GM21515 (cell line): ENCODE measurements at regions not wholly inside any gene's neighbourhood (a gene's known extent, or its start where the extent isn't known, plus 50 kb on each side); places are given as distances from the start of the nearest gene placed in this dataset.
"Not testable (repeated sequence)": the region's sequence is repeated elsewhere in the genome, so short reads cannot be mapped to it uniquely, and the experiment has no call there.

Experiments
- ATAC-seq: cut with Tn5 transposase; IDR thresholded peaks from one replicate; pipeline ENCODE4 v1.9.1; 2021; ENCODE audit not compliant: unreplicated experiment

DNA sequence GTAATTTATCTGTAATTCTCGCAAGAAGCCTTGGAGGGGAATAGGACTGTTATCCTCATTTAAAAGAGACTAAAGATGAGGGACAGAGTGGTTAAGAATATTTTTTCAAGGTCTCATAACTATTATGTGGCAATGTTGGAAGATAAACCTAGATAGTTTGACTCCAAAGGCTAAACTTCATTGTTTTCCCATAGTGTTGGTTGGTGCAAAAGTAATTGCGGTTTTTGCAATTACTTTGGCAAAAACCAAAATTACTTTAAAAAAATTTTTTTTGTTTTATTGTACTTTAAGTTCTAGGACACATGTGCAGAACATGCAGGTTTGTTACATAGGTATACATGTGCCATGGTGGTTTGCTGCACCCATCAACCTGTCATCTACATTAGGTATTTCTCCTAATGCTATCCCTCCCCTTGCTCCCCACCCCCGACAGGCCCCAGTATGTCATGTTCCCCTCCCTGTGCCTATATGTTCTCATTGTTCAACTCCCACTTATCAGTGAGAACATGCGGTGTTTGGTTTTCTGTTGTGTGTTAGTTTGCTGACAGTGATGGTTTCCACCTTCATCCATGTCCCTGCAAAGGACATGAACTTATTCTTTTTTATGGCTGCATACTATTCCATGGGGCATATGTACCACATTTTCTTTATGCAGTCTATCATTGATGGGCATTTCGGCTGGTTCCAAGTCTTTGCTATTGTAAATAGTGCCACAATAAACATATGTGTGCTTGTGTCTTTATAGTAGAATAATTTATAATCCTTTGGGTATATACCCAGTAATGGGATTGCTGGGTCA, 72.9 kb upstream of the TBX18 start:
- not testable (repeated sequence) for ATAC-seq

DNA sequence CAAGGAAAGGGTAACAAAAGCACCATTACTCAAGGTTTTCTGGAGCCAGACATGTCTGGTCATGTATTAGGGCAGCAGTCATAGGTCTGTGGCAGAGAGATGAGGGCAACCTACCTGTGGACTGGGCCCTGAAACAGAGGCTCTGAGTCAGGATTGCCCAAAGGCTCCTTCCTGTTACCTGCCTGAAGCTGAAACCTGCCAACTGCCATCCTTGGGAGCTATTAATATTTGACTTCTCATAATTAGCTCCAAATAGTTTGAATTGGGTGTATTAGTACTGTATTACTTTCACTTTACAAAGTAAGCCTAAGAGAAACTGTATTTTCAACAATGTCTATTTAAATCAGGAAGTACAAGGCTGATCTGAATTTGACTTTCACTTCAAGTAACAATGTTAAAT, 72.0 kb upstream of the TBX18 start:
- ATAC-seq: no peak

DNA sequence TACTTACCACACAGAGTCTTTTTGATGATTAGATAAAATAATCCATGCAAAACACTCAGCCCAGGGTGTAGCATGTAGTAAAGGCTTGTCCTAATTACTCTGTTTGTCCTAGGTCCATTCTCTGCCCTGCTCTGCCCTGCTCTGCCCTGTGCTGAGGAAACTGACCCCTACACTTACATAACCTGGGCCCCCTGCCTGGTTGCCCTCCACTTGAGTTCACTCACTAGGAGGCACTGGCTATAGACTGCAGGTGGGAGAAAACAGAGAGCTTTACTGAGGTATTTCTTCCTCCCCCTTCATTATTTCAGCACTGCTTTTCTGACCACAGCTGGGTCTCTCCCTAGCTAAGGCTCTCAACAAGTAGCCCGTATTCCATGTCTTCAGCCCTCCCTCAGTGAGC, 70.9 kb upstream of the TBX18 start:
- no peak for ATAC-seq

DNA sequence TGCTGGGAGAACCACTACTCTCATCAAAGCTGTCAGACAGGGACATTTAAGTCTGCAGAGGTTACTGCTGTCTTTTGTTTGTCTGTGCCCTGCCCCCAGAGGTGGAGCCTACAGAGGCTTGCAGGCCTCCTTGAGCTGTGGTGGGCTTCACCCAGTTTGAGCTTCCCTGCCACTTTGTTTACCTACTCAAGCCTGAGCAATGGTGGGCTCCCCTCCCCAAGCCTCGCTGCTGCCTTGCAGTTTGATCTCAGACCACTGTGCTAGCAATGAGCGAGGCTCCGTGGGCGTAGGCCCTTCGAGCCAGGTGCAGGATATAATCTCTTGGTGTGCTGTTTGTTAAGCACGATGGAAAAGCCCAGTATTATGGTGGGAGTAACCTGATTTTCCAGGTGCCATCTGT, 67.5 kb upstream of the TBX18 start:
- ATAC-seq: not testable (repeated sequence)

DNA sequence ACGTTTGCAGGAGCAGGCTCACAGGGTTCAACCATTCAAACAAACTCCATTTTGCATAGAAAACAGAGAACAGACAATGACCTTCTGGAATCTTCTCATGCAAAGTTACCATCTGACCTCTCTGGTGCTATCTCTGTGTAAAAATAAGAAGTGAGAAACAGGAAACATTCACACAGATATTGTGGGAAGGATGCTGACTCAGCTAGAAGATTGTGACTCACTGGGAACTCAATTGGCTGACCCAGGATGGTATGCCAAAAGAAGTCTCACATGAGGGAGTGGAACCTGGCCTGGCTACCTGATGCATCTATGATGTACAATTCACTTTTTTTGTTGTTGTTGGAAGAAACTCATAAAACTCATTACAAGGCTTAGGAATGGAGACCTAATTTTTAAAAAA, 61.1 kb upstream of the TBX18 start:
- ATAC-seq: no peak

DNA sequence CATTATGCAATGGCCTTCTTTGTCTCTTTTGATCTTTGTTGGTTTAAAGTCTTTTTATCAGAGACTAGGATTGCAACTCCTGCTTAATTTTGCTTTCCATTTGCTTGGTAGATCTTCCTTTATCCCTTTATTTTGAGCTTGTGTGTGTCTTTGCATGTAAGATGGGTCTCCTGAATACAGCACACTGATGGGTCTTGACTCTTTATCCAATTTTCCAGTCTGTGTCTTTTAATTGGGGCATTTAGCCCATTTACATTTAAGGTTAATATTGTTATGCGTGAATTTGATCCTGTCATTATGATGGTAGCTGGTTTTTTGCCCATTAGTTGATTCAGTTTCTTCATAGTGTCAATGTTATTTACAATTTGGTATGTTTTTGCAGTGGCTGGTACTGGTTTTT, 56.9 kb upstream of the TBX18 start:
- not testable (repeated sequence) for ATAC-seq

DNA sequence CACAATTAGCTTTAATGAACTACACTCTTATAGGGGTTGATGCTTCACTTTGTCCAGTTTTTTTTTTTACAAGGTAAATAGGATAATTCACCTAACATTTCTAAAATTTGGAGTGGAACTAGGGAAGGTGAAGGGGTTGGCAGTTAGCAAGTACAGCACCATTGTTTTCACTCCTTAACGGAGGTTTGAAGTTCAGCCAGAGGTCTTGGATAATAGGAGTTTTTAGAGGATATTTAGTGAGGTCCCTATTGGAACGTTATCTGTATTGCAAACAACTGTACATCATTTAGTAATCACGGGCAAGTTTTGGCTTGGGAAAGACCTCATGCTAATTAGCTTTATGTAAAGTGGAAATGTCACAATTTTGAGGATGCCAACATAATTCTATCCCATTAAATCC, 52.3 kb upstream of the TBX18 start:
- ATAC-seq: no peak

DNA sequence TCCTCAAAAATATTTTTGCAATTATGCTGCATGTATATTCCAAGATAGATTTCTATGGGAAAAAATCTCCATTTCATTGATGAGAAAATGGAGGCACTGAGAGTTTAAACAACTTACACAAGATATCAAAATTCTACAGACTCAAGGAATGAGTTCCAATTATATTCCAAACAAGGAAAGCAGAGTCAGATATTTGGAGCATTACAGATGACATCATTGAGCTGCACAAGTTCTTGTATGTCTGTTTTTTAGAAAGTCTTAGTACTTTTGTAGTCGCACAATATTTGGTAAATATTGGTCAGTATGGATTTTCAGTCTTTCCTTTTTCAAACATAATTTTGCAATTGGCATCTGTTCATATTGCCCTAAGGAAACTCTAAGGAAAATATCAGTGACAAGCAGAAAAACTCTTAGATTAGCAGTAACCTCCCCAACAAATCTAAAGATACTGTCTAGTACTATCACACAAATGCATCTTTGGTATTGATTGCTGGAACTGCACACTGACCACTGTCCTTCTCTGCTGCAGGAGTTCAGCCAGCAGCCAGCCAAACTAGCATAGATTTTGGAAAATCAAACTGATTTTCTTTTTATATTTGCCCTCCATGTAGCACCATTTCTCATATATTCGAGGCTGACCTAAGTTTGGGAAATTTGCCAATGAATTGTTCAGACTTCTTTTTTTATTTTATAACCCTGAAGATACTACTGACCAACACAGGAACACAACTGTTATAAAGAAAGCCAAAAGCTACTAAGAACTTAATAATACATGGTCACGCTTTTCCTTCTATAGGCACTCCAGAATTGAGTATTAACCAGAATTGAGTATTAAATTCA, 51.7 kb upstream of the TBX18 start:
- ATAC-seq: no peak
